ENCODE measurements at regions not wholly inside any gene's neighbourhood (a gene's known extent, or its start where the extent isn't known, plus 50 kb on each side); places are given as distances from the start of the nearest gene placed in this dataset.
A peak's percentile ranks its signal among the peaks of the same experiment; 100 is the strongest.

GRCh38 chr12:124658302-124658701 lies 90.9 kb upstream of the NCOR2 start:
- ChIA-PET POLR2A (no interaction called here), CTCF (no interaction called here)
- Histone ChIP-seq H3K36me3 (ENCODE audit: insufficient read depth, low read length) (no peaks in the 10 kb centered on the region), H3K27me3 (ENCODE audit: insufficient read depth, low read length, poor library complexity, severe bottlenecking) (no peaks in the 10 kb centered on the region), H3K9me3 (ENCODE audit: low read length) (no peaks in the 10 kb centered on the region), H3K4me1 (ENCODE audit: insufficient read depth, low read length) (no peaks in the 10 kb centered on the region), H3K27ac (ENCODE audit: low read depth, low read length) (no peak overlapping the region), H3K4me3 (ENCODE audit: low read length) (no peak overlapping the region)
- Mint-ChIP-seq H3K4me3 (no peak overlapping the region), H3K36me3 (peaks cover 0 to 7% (median 0%) of the 10 kb centered on the region in 3 donors), H3K4me1 (no peaks in the 10 kb centered on the region), H3K27ac (peak overlapping the region in 1 of 8 donors; percentile 48), H3K9me3 (peaks cover 0 to 5% (median 0%) of the 10 kb centered on the region in 5 donors), H3K27me3 (peaks cover 12 to 16% of the 10 kb centered on the region in 2 donors)
- no peak for DNase-seq

- Histone ChIP-seq H3K4me3 (ENCODE audit: low read length) (no peak overlapping the region), H3K27me3 (ENCODE audit: insufficient read depth, low read length, poor library complexity, severe bottlenecking) (no peaks in the 10 kb centered on the region), H3K9me3 (ENCODE audit: low read length) (no peaks in the 10 kb centered on the region), H3K36me3 (ENCODE audit: insufficient read depth, low read length) (no peaks in the 10 kb centered on the region), H3K4me1 (ENCODE audit: insufficient read depth, low read length) (no peaks in the 10 kb centered on the region), H3K27ac (ENCODE audit: low read depth, low read length) (no peak overlapping the region)
- H3K27ac Mint-ChIP-seq: no peak overlapping the region
- DNase-seq: no peak
- no peaks in the 10 kb centered on the region for H3K4me1 Mint-ChIP-seq
- no peak overlapping the region for H3K4me3 Mint-ChIP-seq
- CTCF ChIA-PET: no interaction called here
- POLR2A ChIA-PET: no interaction called here
- no peaks in the 10 kb centered on the region for H3K36me3 Mint-ChIP-seq
- no peaks in the 10 kb centered on the region for H3K9me3 Mint-ChIP-seq
- peaks cover 13 to 17% of the 10 kb centered on the region in 2 donors for H3K27me3 Mint-ChIP-seq
Observed at GRCh38 chr12:124656947-124657434, 89.6 kb upstream of the NCOR2 start.

- ChIA-PET POLR2A (no interaction called here), CTCF (no interaction called here)
Observed at GRCh38 chr12:124655698-124656516, 88.5 kb upstream of the NCOR2 start.

GRCh38 chr12:124655048-124655697 lies 87.8 kb upstream of the NCOR2 start:
- Histone ChIP-seq H3K27ac (ENCODE audit: low read depth, low read length) (no peak overlapping the region), H3K9me3 (ENCODE audit: low read length) (no peaks in the 10 kb centered on the region), H3K27me3 (ENCODE audit: insufficient read depth, low read length, poor library complexity, severe bottlenecking) (no peaks in the 10 kb centered on the region), H3K4me1 (ENCODE audit: insufficient read depth, low read length) (no peaks in the 10 kb centered on the region), H3K4me3 (ENCODE audit: low read length) (no peak overlapping the region), H3K36me3 (ENCODE audit: insufficient read depth, low read length) (no peaks in the 10 kb centered on the region)
- ChIA-PET POLR2A (no interaction called here), CTCF (no interaction called here)
- Mint-ChIP-seq H3K9me3 (peaks cover 0 to 2% (median 0%) of the 10 kb centered on the region in 5 donors), H3K36me3 (peaks cover 0 to 3% (median 0%) of the 10 kb centered on the region in 3 donors), H3K4me1 (no peaks in the 10 kb centered on the region), H3K27me3 (peaks cover 13 to 17% of the 10 kb centered on the region in 2 donors), H3K27ac (no peak overlapping the region), H3K4me3 (no peak overlapping the region)
- DNase-seq: no peak

More at GRCh38 chr12:124655698-124656516, 88.5 kb upstream of the NCOR2 start:
- no peaks in the 10 kb centered on the region for H3K9me3 Mint-ChIP-seq
- no peaks in the 10 kb centered on the region for H3K36me3 Mint-ChIP-seq
- H3K4me3 Mint-ChIP-seq: no peak overlapping the region
- no peak overlapping the region for H3K27ac Mint-ChIP-seq
- DNase-seq: no peak
- Histone ChIP-seq H3K4me3 (ENCODE audit: low read length) (no peak overlapping the region), H3K27me3 (ENCODE audit: insufficient read depth, low read length, poor library complexity, severe bottlenecking) (no peaks in the 10 kb centered on the region), H3K27ac (ENCODE audit: low read depth, low read length) (no peak overlapping the region), H3K36me3 (ENCODE audit: insufficient read depth, low read length) (no peaks in the 10 kb centered on the region), H3K4me1 (ENCODE audit: insufficient read depth, low read length) (no peaks in the 10 kb centered on the region), H3K9me3 (ENCODE audit: low read length) (no peaks in the 10 kb centered on the region)
- H3K4me1 Mint-ChIP-seq: no peaks in the 10 kb centered on the region
- H3K27me3 Mint-ChIP-seq: peaks cover 13 to 17% of the 10 kb centered on the region in 2 donors

- CTCF ChIA-PET: no interaction called here
- no peak overlapping the region for H3K27ac Mint-ChIP-seq
- Histone ChIP-seq H3K27me3 (ENCODE audit: insufficient read depth, low read length, poor library complexity, severe bottlenecking) (no peaks in the 10 kb centered on the region), H3K4me1 (ENCODE audit: insufficient read depth, low read length) (no peaks in the 10 kb centered on the region), H3K4me3 (ENCODE audit: low read length) (no peak overlapping the region), H3K9me3 (ENCODE audit: low read length) (no peaks in the 10 kb centered on the region), H3K36me3 (ENCODE audit: insufficient read depth, low read length) (no peaks in the 10 kb centered on the region), H3K27ac (ENCODE audit: low read depth, low read length) (no peak overlapping the region)
- H3K4me3 Mint-ChIP-seq: no peak overlapping the region
- H3K36me3 Mint-ChIP-seq: peaks cover 0 to 3% (median 0%) of the 10 kb centered on the region in 3 donors
- POLR2A ChIA-PET: no interaction called here
- peaks cover 0 to 5% (median 0%) of the 10 kb centered on the region in 5 donors for H3K9me3 Mint-ChIP-seq
- no peak for DNase-seq
- H3K27me3 Mint-ChIP-seq: peaks cover 11 to 17% of the 10 kb centered on the region in 2 donors
- no peaks in the 10 kb centered on the region for H3K4me1 Mint-ChIP-seq
Observed at GRCh38 chr12:124654666-124655047, 87.2 kb upstream of the NCOR2 start.

- H3K27me3 Mint-ChIP-seq: peaks cover 11 to 17% of the 10 kb centered on the region in 2 donors
- no peak overlapping the region for H3K27ac Mint-ChIP-seq
- H3K27me3 ChIP-seq (ENCODE audit: insufficient read depth, low read length, poor library complexity, severe bottlenecking): no peaks in the 10 kb centered on the region
- H3K4me3 Mint-ChIP-seq: no peak overlapping the region
- peaks cover 3 to 17% (median 8%) of the 10 kb centered on the region in 5 donors for H3K9me3 Mint-ChIP-seq
- peaks cover 0 to 14% (median 0%) of the 10 kb centered on the region in 3 donors for H3K36me3 Mint-ChIP-seq
- no peak overlapping the region for H3K4me3 ChIP-seq (ENCODE audit: low read length)
- ChIA-PET POLR2A (no interaction called here), CTCF (no interaction called here)
- H3K9me3 ChIP-seq (ENCODE audit: low read length): no peaks in the 10 kb centered on the region
- no peak for DNase-seq
- no peaks in the 10 kb centered on the region for H3K4me1 ChIP-seq (ENCODE audit: insufficient read depth, low read length)
- H3K4me1 Mint-ChIP-seq: no peaks in the 10 kb centered on the region
- no peak overlapping the region for H3K27ac ChIP-seq (ENCODE audit: low read depth, low read length)
- H3K36me3 ChIP-seq (ENCODE audit: insufficient read depth, low read length): no peaks in the 10 kb centered on the region
Observed at GRCh38 chr12:124653169-124653931, 85.9 kb upstream of the NCOR2 start.

- ChIA-PET POLR2A (no interaction called here), CTCF (no interaction called here)
- Histone ChIP-seq H3K27ac (ENCODE audit: low read depth, low read length) (no peak overlapping the region), H3K4me1 (ENCODE audit: insufficient read depth, low read length) (no peaks in the 10 kb centered on the region), H3K36me3 (ENCODE audit: insufficient read depth, low read length) (no peaks in the 10 kb centered on the region), H3K27me3 (ENCODE audit: insufficient read depth, low read length, poor library complexity, severe bottlenecking) (no peaks in the 10 kb centered on the region), H3K9me3 (ENCODE audit: low read length) (no peaks in the 10 kb centered on the region), H3K4me3 (ENCODE audit: low read length) (no peak overlapping the region)
- peaks cover 11 to 17% of the 10 kb centered on the region in 2 donors for H3K27me3 Mint-ChIP-seq
- H3K27ac Mint-ChIP-seq: peak overlapping the region in 1 of 8 donors; percentile 74
- H3K9me3 Mint-ChIP-seq: peaks cover 4 to 20% (median 9%) of the 10 kb centered on the region in 5 donors
- H3K4me3 Mint-ChIP-seq: no peak overlapping the region
- no peak for DNase-seq
- peaks cover 0 to 21% (median 0%) of the 10 kb centered on the region in 3 donors for H3K36me3 Mint-ChIP-seq
- H3K4me1 Mint-ChIP-seq: no peaks in the 10 kb centered on the region
Observed at GRCh38 chr12:124652661-124653060, 85.2 kb upstream of the NCOR2 start.
